Naive thymus-derived CD4-positive, alpha-beta T cell (primary cell): ENCODE measurements at regions not wholly inside any gene's neighbourhood (a gene's known extent, or its start where the extent isn't known, plus 50 kb on each side); places are given as distances from the start of the nearest gene placed in this dataset.
A peak's percentile ranks its signal among the peaks of the same experiment; 100 is the strongest.

ENCODE experiments used
- ATAC-seq: fragments of 150-1000 bp; cut with Tn5 transposase; 2 replicates; pipeline ENCODE4 v1.10.0; 2021; ENCODE audit warnings: mild to moderate bottlenecking, moderate library complexity
- CTCF ChIA-PET: fragments of 350-600 bp; sonication (Branson Sonifier 250); formaldehyde crosslinking; loops from one replicate; lab custom pipeline; 2021; ENCODE audit warnings: antibody characterized with exemption; lab: Charles Lee
- POLR2A ChIA-PET: fragments of 350-600 bp; sonication (Branson Sonifier 250); formaldehyde crosslinking; loops from one replicate; lab custom pipeline; 2021; ENCODE audit warnings: antibody characterized with exemption, inconsistent platforms; lab: Charles Lee
- DNase-seq, 9 donors: peaks; one replicate each; pipeline versions ENCODE4 v3.0.0 to v3.0.0-alpha.2; 2020 to 2022; ENCODE audit warnings: mixed read lengths in 1 of 9
- H3K27ac ChIP-seq: one replicate; pipeline ENCODE4 v1.7.0; 2013; ENCODE audit warnings: mild to moderate bottlenecking, low read depth, low read length, moderate library complexity
- H3K27me3 ChIP-seq, 2 donors: one replicate each; pipeline ENCODE4 v1.7.0; 2013; ENCODE audit warnings: low read length in 2 of 2, mild to moderate bottlenecking in 2 of 2, moderate library complexity in 2 of 2; ENCODE audit not compliant: control insufficient read depth in 2 of 2, insufficient read depth in 2 of 2
- H3K36me3 ChIP-seq, 3 experiments: 1 replicate in 2 of 3; 2 replicates in 1 of 3; pipeline ENCODE4 v1.7.0; 2013; ENCODE audit warnings: low read length in 3 of 3, mild to moderate bottlenecking in 3 of 3, moderate library complexity in 1 of 3; ENCODE audit not compliant: insufficient read depth in 3 of 3, control insufficient read depth in 2 of 3
- H3K4me1 ChIP-seq, 2 donors: one replicate each; pipeline ENCODE4 v1.7.0; 2013; ENCODE audit warnings: low read length in 2 of 2, mild to moderate bottlenecking in 2 of 2, moderate library complexity in 1 of 2; ENCODE audit not compliant: control insufficient read depth in 2 of 2, insufficient read depth in 2 of 2
- H3K4me3 ChIP-seq: 2 replicates; pipeline ENCODE4 v1.7.0; 2013; ENCODE audit warnings: mild to moderate bottlenecking, low read length
- H3K9me3 ChIP-seq, 3 experiments: 1 replicate in 2 of 3; 2 replicates in 1 of 3; pipeline ENCODE4 v1.7.0; 2013; ENCODE audit warnings: low read length in 3 of 3; ENCODE audit not compliant: control insufficient read depth in 2 of 3
- H3K27ac Mint-ChIP-seq, 9 donors: one replicate each; pipeline ENCODE4 v1.8.0; 2020 to 2022; ENCODE audit warnings: mixed read lengths in 9 of 9, mild to moderate bottlenecking in 8 of 9, moderate library complexity in 5 of 9, inconsistent platforms in 2 of 9
- H3K27me3 Mint-ChIP-seq, 5 donors: one replicate each; pipeline ENCODE4 v1.8.0; 2021 to 2022; ENCODE audit warnings: mixed read lengths in 5 of 5, mild to moderate bottlenecking in 1 of 5
- H3K36me3 Mint-ChIP-seq, 5 donors: one replicate each; pipeline ENCODE4 v1.8.0; 2020 to 2022; ENCODE audit warnings: mixed read lengths in 5 of 5, mild to moderate bottlenecking in 3 of 5, inconsistent platforms in 1 of 5
- H3K4me1 Mint-ChIP-seq, 7 donors: one replicate each; pipeline ENCODE4 v1.8.0; 2020 to 2022; ENCODE audit warnings: mixed read lengths in 7 of 7, mild to moderate bottlenecking in 3 of 7, inconsistent platforms in 1 of 7
- H3K4me3 Mint-ChIP-seq, 10 donors: one replicate each; pipeline ENCODE4 v1.8.0; 2020 to 2022; ENCODE audit warnings: mild to moderate bottlenecking in 10 of 10, mixed read lengths in 10 of 10, moderate library complexity in 6 of 10, inconsistent platforms in 2 of 10
- H3K9me3 Mint-ChIP-seq, 11 donors: one replicate each; pipeline ENCODE4 v1.8.0; 2020 to 2022; ENCODE audit warnings: mixed read lengths in 11 of 11, mild to moderate bottlenecking in 4 of 11, inconsistent platforms in 1 of 11, moderate library complexity in 1 of 11
- intact Hi-C, 2 donors: fragments of 100-400 bp; cut with micrococcal nuclease; formaldehyde crosslinking; loops; one replicate each; pipeline ENCODE4 v1.15.1; 2023

DNA sequence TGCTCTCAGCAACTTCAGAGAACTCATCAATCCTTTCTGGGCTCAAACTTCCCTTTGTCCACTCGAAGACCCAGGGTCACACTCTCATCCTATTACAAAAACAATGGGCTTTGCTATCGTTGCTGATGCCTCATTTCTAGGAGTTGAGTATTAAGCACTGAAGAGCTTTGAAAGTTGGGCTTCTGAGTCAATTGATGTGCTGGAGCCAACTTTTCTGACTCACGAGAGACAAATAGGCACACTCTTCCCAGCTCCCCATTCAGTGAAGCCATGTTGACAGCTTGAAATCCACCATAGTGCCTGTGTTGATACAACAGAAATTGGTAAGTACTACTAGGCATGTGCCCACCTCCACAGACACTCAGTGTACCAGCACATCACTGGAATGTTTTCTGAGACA, 97.5 kb upstream of the PRSS58 start:
- intact Hi-C loops = loop anchor here in 1 of 2 donors (5.0 kb wide), 1 partner anchor 127 kb away; no protein-coding TSS in a partner anchor
- Mint-ChIP-seq H3K4me3 (no peak overlapping the region), H3K27me3 (peaks cover 0 to 22% (median 0%) of the 10 kb centered on the region in 5 donors), H3K27ac (peak overlapping the region in 2 of 9 donors; percentile 20 to 47), H3K4me1 (peaks cover 9 to 62% (median 48%) of the 10 kb centered on the region in 7 donors), H3K9me3 (no peaks in the 10 kb centered on the region), H3K36me3 (peaks cover 0 to 1% (median 0%) of the 10 kb centered on the region in 5 donors)
- H3K36me3 ChIP-seq = no peaks in the 10 kb centered on the region
- H3K27me3 ChIP-seq = no peaks in the 10 kb centered on the region
- peaks cover 3 to 27% of the 10 kb centered on the region in 2 donors for H3K4me1 ChIP-seq
- no peak overlapping the region for H3K27ac ChIP-seq
- no peak for ATAC-seq
- DNase-seq = no peak
- ChIA-PET CTCF (interaction anchor here (1.1 to 2.4 kb wide), 2 partner anchors 8 to 53 kb away, joined by 3 to 6 read pairs; no protein-coding TSS in a partner anchor), POLR2A (no interaction called here)
- no peaks in the 10 kb centered on the region for H3K9me3 ChIP-seq
- H3K4me3 ChIP-seq = no peak overlapping the region

- ATAC-seq (peak; percentile 23), DNase-seq (peak in 1 of 9 donors; percentile 27)
- Histone ChIP-seq H3K27me3 (no peaks in the 10 kb centered on the region), H3K4me1 (peaks cover 3 to 27% of the 10 kb centered on the region in 2 donors), H3K36me3 (no peaks in the 10 kb centered on the region), H3K4me3 (peak overlapping the region; percentile 37), H3K27ac (peak overlapping the region; percentile 64), H3K9me3 (no peaks in the 10 kb centered on the region)
- peaks cover 0 to 17% (median 0%) of the 10 kb centered on the region in 5 donors for H3K27me3 Mint-ChIP-seq
- H3K4me3 Mint-ChIP-seq = peak overlapping the region; percentile 48 to 85 (median 74)
- no peaks in the 10 kb centered on the region for H3K9me3 Mint-ChIP-seq
- H3K27ac Mint-ChIP-seq = peak overlapping the region; percentile 13 to 90 (median 82)
- intact Hi-C loops = no loop called here
- POLR2A ChIA-PET = interaction anchor here (0.6 to 3.2 kb wide), 10 partner anchors 9 to 460 kb away, joined by 3 to 28 read pairs (median 6); no protein-coding TSS in a partner anchor
- peaks cover 0 to 1% (median 0%) of the 10 kb centered on the region in 5 donors for H3K36me3 Mint-ChIP-seq
- peaks cover 12 to 61% (median 50%) of the 10 kb centered on the region in 7 donors for H3K4me1 Mint-ChIP-seq
- CTCF ChIA-PET = interaction anchor here (0.7 to 2.3 kb wide), 4 partner anchors 9 to 145 kb away, joined by 3 to 5 read pairs (median 4); no protein-coding TSS in a partner anchor
These were observed 95.5 kb upstream of the PRSS58 start for GRCh38 chr7:142353147-142354060.

DNA sequence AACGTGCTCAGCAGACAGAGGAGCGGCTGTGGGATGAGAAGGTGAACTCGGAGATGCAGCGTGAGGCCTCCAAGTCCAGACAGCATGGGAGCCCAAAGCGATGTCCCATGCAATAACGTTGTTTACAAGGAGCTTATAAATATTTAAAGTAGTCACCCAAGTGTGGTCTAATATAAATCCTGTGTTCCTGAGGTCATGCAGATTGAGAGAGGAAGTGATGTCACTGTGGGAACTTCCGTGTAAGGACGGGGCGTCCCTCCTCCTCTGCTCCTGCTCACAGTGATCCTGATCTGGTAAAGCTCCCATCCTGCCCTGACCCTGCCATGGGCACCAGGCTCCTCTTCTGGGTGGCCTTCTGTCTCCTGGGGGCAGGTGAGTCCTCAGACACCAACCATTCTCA, 94.7 kb upstream of the PRSS58 start:
- Histone ChIP-seq H3K36me3 (no peaks in the 10 kb centered on the region), H3K4me3 (peak overlapping the region; percentile 37), H3K4me1 (peaks cover 3 to 23% of the 10 kb centered on the region in 2 donors), H3K27ac (peak overlapping the region; percentile 64), H3K9me3 (no peaks in the 10 kb centered on the region), H3K27me3 (no peaks in the 10 kb centered on the region)
- intact Hi-C loops = no loop called here
- Mint-ChIP-seq H3K36me3 (peaks cover 0 to 1% (median 0%) of the 10 kb centered on the region in 5 donors), H3K27ac (peak overlapping the region; percentile 13 to 90 (median 82)), H3K4me3 (peak overlapping the region; percentile 38 to 85 (median 74)), H3K9me3 (no peaks in the 10 kb centered on the region), H3K27me3 (peaks cover 0 to 13% (median 0%) of the 10 kb centered on the region in 5 donors), H3K4me1 (peaks cover 12 to 53% (median 42%) of the 10 kb centered on the region in 7 donors)
- ChIA-PET POLR2A (interaction anchor here (0.6 to 3.2 kb wide), 9 partner anchors 10 to 461 kb away, joined by 3 to 28 read pairs (median 7); no protein-coding TSS in a partner anchor), CTCF (interaction anchor here (0.7 to 2.3 kb wide), 5 partner anchors 10 to 146 kb away, joined by 3 to 6 read pairs (median 4); no protein-coding TSS in a partner anchor)
- DNase-seq (peak in 1 of 9 donors; percentile 17), ATAC-seq (peak; percentile 64)

DNA sequence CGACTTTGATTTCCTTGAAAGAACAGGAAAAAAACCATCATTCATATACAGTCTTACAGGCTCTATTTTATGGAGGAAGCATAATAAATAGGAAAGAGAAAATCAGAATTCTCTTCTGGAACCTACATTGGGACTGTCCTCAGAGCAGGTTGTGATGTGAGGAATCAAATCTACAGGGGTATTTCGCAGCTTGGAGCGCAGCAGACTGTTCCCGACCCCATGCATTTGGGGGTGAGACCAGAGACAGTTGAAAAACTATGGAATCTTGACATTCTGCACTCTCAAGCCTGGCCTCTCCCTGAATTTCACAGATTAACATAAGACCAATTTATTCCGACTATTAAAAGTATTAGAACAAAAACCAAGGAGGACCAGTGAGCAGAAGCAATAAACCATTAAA, 93.3 kb upstream of the PRSS58 start:
- Histone ChIP-seq H3K36me3 (no peaks in the 10 kb centered on the region), H3K27me3 (no peaks in the 10 kb centered on the region), H3K27ac (no peak overlapping the region), H3K4me3 (no peak overlapping the region), H3K4me1 (peaks cover 12 to 32% of the 10 kb centered on the region in 2 donors), H3K9me3 (no peaks in the 10 kb centered on the region)
- Mint-ChIP-seq H3K4me3 (peak overlapping the region in 2 of 10 donors; percentile 70 to 76), H3K4me1 (peaks cover 12 to 55% (median 42%) of the 10 kb centered on the region in 7 donors), H3K9me3 (no peaks in the 10 kb centered on the region), H3K27ac (peak overlapping the region in 3 of 9 donors; percentile 13 to 67 (median 54)), H3K27me3 (peaks cover 0 to 12% (median 0%) of the 10 kb centered on the region in 5 donors), H3K36me3 (peaks cover 0 to 1% (median 0%) of the 10 kb centered on the region in 5 donors)
- DNase-seq (no peak), ATAC-seq (no peak)
- POLR2A ChIA-PET = interaction anchor here (1.8 to 3.2 kb wide), 4 partner anchors 27 to 460 kb away, joined by 6 to 28 read pairs (median 13); no protein-coding TSS in a partner anchor
- CTCF ChIA-PET = interaction anchor here (1.1 to 2.3 kb wide), 3 partner anchors 8 to 28 kb away, joined by 3 to 5 read pairs (median 4); no protein-coding TSS in a partner anchor
- intact Hi-C loops = loop anchor here in 1 of 2 donors (1.0 kb wide), 1 partner anchor 9 kb away; no protein-coding TSS in a partner anchor

GRCh38 chr7:142349670-142350405, 92.0 kb upstream of the PRSS58 start:
- no peaks in the 10 kb centered on the region for H3K9me3 ChIP-seq
- H3K4me1 ChIP-seq = peaks cover 23 to 45% of the 10 kb centered on the region in 2 donors
- Mint-ChIP-seq H3K36me3 (peaks cover 0 to 1% (median 0%) of the 10 kb centered on the region in 5 donors), H3K9me3 (no peaks in the 10 kb centered on the region), H3K27ac (peak overlapping the region in 7 of 9 donors; percentile 7 to 67 (median 38)), H3K4me1 (peaks cover 12 to 66% (median 33%) of the 10 kb centered on the region in 7 donors), H3K4me3 (peak overlapping the region in 4 of 10 donors; percentile 0 to 50 (median 10)), H3K27me3 (peaks cover 0 to 15% (median 0%) of the 10 kb centered on the region in 5 donors)
- intact Hi-C loops = no loop called here
- no peak overlapping the region for H3K4me3 ChIP-seq
- no peak for ATAC-seq
- ChIA-PET POLR2A (interaction anchor here (4.5 to 7.2 kb wide), 2 partner anchors 449 to 462 kb away, joined by 24 to 66 read pairs; no protein-coding TSS in a partner anchor), CTCF (interaction anchor here (0.7 kb wide), 1 partner anchor 512 kb away, joined by 3 read pairs; no protein-coding TSS in a partner anchor)
- no peaks in the 10 kb centered on the region for H3K27me3 ChIP-seq
- H3K27ac ChIP-seq = peak overlapping the region; percentile 45
- no peak for DNase-seq
- no peaks in the 10 kb centered on the region for H3K36me3 ChIP-seq
